SH-SY5Y (cell line): ENCODE measurements at regions not wholly inside any gene's neighbourhood (a gene's known extent, or its start where the extent isn't known, plus 50 kb on each side); places are given as distances from the start of the nearest gene placed in this dataset.

Experiments used
- GATA2 ChIP-seq: IDR thresholded peaks from 2 replicates; pipeline ENCODE4 v1.6.1; 2011; ENCODE audit warnings: mild to moderate bottlenecking, low read depth, low read length
- GATA3 ChIP-seq: IDR thresholded peaks from 2 replicates; pipeline ENCODE4 v1.6.1; 2011; ENCODE audit warnings: low read depth, mild to moderate bottlenecking, low read length, moderate library complexity

DNA sequence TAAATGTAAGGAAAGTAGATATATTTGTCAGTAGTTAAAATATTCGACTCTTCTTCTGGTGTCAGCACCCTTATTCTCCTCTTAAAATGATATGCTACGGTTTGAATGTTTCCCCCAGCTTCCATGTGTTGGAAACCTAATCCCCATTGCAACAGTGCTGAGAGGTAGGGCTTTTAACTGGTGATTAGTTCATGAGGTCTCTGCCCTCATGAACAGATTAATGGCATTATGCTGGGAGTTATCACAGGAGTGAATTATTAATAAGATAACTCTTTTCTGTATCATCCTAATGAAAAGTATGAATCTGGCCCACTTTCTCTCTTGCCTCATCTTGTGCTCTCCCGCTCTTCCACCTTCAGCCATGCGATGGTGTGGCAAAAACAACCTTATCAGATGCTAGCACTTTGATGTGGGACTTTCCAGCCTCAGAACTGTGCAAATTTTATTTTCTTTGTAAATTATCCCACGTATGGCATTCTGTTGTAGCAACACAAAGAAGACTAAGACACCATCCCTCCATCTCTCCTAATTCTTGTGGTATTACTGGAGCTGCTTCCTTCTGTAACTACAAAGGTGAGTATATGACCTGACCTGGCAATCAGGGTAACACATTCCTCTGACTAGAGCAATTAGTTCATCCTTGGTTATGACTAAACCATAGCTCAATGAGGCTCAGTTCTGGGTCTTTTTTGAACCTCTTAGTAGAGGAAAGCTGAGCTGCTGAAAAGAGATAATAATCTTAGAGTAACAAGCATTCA is 171.1 kb upstream of the TMEM196 start:
- TF ChIP-seq GATA2 (no peak), GATA3 (no peak)
